Midbrain (tissue), 1 donor: ENCODE measurements at regions not wholly inside any gene's neighbourhood (a gene's known extent, or its start where the extent isn't known, plus 50 kb on each side); places are given as distances from the start of the nearest gene placed in this dataset.

Experiments used
- DNase-seq: peaks from one replicate; lab custom pipeline; 2025; lab: John Stamatoyannopoulos, UW

DNA sequence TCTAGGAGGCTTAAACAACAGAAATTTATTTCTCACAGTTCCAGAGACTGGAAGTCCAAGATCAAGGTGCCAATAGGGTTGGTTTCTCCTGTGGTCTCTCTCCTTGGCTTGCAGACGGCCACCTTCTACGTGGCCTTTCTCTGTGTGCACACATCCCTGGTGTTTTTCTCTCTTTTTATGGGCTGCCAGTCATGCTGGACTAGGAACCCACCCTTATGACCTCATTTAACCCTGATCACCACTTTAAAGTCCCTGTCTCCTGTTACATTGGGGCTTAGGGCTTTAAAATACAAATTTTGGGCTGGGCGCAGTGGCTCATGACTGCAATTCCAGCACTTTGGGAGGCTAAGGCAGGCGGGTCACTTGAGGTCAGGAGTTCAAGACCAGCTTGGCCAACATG lies 157.1 kb downstream of the TLE1 start:
- no peak for DNase-seq

DNA sequence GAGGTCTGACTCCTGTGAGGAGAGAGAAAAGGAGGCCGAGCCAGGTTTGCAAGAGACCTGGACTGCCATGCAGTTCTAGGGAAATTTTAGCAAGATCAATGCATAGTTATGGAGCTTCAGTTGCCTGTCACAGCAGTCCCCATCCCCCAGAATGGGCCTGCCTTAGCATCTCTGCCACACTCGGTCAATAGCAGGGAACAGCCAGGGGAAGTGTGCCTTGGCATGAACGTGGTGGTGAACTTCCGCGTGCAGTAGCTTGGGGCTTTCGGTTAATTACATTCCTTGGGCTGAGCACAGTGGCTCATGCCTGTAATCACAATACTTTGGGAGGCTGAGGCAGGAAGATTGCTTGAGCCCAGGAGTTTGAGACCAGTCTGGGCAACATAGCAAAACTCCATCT lies 157.8 kb downstream of the TLE1 start:
- DNase-seq: no peak

DNA sequence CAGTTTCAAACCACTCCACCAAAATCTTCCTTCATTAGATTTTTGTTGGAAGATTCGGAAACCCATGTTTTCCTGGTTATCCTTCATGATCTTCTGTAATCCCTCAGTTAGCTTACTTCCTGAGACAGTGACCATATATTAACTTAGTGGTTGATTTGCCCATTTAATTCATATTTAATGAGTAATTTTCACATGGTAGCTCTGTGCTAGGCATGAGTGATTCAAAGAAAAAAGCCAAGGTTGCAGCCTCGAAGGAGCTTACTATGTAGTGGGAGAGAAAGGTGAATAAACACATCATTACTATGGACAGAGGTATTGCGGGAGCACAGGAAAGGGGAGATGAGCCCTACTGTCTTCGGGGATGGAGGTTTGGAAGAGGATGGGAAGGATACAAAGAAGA lies 158.5 kb downstream of the TLE1 start:
- DNase-seq: no peak

DNA sequence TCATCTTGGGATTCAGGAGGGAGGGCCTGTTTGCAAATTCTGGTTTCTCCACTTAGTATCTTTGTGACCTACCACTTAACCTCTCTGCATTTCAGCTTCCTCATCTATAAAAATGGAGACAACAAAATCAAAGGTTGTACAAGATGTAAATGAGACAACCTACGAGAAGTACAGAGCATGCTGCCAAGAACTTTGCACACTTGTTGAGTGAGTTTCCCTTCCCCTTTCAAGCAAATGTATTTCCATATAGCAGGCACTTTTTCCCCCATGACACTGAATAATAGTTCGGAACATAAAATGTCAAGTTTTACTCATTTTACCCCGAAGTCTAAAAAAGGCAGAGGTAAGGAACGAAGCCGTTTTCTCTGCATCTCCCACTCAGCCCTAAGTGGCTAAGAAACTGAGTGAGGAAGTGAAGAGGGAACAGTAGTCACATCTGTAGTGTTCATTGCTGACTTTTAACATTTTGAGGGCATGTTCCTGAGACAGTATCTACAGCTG lies 159.0 kb downstream of the TLE1 start:
- no peak for DNase-seq

DNA sequence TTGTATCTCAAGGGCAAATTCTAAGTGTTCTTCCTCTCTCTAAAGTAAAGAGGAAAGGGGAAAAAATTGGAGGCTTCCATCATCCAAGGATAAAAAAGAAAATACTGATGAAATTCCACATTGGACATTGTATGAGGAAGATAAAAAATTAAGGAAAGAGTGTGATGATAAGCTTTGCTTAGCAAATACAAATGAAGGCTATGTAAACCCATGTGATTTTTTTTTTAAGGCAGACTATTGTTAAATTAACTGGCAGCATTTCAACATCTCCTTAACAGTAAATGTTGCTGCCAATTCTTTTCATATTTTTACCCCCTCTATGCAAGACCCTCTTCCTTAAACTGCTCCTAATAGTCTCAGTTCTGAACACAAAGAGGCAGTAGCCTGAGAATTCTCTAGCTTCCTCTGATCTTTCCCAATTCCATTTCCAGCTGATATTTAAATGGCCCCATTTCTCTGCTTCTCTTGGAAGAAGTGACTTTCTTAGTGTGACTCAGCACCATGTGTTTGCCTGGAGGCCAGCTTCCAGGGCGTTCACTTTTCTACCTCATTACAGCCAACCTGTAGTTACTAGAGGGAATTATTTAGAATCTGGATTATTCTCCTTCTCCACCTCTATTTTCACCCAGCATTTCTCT lies 159.7 kb downstream of the TLE1 start:
- DNase-seq: no peak

DNA sequence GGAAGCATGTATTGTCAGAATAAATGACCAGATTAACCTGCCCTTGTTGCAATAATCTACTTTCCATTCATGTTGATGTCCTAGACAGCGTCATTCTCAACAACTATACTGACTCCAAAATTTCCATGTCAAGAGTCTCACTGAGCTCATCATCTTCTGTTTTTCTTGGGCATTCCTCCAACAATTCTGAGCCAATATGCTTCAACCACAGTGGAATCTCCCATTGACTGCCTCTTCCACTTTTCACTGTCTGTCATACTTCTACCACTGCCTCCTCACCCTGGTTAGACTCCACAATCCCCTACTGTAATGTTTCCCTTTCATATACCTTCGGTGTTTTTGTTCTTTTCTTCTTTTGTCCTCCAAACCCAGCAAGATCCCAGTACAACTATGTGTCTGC lies 162.8 kb downstream of the TLE1 start:
- DNase-seq: no peak

DNA sequence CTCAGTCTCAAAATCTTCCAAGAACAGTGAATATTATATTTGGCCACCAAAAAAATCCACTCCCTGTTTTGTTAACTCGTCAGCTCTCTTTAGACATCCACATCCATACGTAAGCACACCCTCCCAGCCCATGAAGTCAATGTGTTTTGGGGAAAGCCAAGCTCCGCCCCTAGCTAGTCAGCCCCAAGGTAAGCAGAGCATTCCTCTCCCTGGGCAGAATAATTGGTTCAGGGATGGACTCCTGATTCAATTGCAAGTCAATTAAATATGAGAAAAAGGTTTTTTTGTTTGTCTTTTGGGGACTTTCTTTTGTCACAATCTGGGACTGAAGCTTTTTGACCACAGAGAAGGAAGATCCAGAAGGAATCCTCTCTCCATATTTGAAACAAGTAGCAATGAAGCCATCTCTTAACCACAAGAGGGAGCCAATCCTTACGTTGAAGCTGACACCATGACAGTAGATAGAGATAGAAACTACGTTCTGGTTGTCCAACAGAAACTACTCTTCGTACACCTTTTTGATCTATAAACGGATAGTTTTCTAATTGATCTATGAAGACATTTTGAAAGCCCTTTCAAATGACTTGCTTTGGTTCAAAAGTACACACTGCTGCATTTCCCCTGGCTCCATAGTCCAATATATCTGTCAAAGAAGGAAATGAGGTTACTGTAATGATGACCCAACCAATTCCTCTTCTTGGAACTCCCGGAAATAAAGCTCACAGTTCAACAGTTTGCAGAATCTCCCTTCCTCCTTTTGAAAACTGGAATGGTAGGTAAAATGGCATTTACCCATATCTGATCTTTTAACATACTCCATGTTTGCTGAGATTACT lies 166.4 kb downstream of the TLE1 start:
- peak; percentile 42 for DNase-seq

DNA sequence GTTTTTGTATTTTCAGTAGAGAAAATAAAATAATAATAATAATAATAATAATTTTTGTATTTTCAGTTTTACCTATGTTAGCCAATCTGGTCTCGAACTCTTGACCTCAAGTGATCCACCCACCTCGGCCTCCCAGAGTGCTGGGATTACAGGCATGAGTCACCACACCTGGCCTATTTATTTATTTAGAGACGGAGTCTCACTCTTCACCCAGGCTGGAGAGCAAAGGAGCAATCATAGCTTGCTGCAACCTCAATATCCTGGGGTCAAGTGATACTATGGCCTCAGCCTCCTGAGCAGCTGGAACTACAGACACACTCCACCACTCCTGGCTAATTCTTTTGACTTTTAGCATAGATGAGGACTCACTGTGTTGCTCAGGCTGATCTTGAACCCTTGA lies 167.5 kb downstream of the TLE1 start:
- DNase-seq: no peak

DNA sequence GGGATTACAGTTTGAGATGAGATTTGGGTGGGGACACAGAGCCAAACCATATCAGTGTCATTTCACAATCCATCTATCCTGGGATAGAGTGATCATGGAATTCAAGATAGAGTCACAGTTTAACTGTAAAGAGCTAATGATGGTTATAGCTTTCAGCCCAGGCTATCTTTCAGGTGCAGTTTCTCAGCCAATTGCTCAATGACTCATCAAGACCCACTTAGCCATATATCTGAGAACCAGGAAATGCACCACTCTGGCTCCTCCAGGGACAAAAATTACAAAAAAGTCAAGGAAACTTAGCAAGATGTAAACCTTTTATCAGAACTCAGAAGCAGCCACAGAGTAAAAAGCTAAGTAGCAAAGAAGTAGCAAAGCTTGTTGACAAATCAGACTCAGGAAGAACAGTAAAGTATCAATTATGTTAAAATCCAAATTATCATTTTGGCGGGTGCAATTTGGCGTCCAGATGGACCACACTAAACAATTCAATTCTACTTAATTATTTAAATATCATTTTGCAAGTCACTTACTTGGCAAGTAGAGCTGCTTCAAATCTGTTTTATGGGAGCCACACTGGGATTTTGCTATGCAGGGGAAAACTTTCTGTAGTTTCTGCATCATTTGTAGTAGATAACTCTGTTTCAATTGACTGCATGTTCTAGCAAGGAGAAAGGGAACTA lies 169.4 kb downstream of the TLE1 start:
- no peak for DNase-seq

DNA sequence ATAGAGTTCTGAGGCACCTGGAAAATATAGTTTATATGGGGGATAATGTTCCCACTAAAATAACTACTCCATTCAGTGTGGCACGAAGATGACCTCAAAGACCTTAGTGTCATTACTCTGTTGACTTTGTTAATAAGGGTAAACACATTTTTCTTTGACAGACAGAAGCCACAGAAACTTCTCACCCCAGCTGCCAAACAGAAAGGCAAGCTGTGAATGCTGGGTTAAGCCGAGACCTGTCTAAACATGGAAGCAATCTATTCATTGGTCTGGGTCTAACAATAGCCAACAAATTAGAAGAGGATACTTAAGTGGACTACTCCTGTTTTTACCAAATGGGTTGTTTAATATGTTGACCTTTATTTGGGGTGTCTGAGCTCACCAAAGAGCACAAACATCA lies 171.4 kb downstream of the TLE1 start:
- DNase-seq: no peak

DNA sequence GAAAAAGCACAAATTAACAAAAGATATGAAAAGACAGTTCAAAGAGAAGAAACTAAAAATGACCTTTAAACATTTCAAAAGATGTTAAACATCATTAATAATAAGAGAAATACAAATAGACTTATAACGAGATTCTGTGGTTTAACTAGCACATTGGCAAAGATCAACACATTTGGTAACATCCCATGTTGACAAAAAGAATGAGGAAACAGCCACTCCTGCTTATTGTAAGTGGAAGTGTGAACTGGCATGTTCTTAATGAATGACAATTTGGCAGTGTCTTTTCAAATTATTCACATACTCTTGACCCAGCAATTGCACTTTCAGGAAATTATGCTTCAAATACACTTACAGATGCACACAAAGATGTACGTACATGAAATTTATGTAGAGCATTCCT lies 176.3 kb downstream of the TLE1 start:
- DNase-seq: no peak

DNA sequence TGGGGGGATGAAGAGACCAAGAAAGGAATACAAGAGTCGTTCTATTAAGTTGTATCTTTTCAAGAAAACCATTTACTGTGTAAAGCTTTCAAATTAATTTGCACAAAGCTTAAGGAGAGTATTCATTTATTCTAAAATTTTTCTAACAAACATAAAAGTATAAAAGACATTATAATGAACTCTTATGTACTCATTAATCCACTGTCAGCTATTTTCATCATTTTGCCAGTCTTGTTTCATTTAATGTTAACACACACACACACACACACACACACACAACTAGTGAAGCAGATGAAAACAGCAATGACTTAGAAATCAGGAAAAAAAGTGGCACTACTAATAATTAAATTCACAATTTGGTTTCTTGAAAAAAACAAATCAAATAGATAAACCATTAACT lies 176.7 kb downstream of the TLE1 start:
- no peak for DNase-seq

DNA sequence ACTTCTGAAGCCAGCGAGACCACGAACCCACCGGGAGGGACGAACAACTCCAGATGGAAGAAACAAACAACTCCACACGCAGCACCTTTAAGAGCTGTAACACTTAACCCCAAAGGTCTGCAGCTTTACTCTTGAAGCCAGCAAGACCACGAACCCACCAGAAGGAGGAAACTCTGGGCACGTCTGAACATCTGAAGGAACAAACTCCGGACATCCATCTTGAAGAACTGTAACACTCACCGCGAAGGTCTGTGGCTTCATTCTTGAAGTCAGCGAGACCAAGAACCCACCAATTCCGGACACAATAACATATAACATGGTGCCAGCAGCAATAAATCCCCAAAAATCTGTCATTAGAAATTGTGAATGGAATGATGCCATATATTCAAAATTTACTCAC lies 180.9 kb downstream of the TLE1 start:
- no peak for DNase-seq

DNA sequence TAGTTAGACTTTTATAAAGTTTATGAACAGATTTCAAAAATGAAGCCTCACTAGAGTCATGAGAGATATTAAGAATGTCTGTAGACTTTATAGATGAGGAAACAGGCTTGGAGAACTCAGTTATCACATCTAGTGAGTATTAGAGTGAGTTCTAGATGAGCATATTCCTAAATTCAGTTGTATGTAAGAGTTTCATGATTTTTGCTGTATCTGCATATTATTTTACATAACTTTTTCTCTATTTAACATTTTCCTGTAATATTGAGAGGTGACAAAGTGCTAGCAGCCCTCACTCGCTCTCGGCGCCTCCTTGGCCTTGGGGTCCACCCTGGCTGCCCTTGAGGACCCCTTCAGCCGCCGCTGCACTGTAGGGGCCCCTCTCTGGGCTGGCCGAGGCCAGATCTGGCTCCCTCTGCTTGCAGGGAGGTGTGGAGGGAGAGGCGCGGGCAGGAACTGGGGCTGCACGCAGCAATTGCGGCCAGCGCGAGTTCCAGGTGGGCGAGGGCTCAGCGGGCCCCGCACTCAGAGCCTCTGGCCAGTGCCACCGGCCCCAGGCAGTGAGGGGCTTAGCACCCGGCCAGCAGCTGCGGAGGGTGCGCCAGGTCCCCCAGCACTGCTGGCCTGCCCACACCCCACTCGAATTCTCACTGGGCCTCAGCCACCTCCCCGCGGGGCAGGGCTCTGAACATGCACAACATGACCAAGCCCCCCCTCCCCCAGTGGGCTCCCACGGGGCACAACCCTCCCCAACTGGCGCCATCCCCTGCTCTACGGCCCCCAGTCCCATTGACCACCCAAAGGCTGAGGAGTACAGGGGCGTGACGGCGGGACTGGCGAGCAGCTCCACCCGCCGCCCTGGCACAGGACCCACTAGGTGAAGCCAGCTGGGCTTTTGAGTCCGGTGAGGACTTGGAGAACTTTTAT lies 182.1 kb downstream of the TLE1 start:
- no peak for DNase-seq

DNA sequence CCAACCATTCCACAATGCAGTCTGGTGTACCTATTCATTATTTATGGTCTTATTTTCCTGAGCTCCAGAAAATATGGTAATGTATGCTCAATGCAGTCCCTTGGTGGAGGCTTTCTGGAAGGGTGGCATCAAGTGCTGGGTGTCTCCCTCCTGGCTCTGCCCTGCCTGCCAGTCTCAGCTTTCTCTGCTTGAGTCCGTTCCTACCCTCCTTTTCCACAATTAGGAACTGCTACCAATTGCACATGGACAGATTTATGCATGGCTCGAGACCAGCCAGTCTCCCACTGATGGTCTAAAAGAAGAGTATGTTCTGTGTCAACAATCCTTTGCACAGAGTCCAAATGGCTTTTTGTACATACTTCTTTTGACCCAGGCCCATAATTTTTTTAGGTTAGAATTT lies 189.8 kb downstream of the TLE1 start:
- no peak for DNase-seq

DNA sequence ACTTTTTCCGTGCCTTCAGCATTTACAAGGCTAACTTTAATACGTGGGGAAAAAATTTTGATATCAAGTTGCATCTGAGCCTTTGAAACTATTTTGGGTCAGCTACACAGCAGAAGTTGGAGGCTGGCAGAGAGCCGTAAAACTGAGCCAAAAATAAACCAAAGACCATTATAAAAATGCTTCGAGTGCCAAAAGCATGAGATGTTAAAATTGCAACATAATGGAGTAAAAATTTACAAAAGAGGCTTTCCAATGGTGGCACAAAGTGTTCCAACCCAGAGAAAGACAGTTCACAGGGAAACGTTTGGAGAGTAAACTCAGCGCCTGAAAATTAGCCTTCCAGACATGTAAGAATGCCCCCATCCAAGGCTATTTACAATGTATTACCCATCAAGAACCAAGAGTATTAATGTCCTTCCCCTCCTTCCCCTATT lies 190.3 kb downstream of the TLE1 start:
- DNase-seq: no peak

DNA sequence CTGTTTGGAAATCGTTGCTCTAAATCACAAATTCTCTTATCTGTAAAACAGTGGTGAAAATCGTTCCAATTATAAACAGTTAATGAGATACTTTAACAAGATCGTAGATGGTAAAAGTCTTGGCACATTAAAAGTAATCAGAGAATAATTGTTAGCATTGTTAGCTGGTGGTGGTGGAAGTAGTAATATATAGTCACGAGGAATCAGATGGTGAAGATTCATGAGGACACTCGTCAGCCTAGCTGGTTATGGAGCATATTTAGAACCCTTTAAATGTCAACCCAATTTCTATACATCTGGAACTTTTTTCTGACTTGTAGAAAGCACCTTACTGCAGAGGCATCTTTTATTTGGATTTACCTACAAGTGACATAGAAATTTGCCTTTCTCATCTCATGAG lies 190.8 kb downstream of the TLE1 start:
- no peak for DNase-seq

DNA sequence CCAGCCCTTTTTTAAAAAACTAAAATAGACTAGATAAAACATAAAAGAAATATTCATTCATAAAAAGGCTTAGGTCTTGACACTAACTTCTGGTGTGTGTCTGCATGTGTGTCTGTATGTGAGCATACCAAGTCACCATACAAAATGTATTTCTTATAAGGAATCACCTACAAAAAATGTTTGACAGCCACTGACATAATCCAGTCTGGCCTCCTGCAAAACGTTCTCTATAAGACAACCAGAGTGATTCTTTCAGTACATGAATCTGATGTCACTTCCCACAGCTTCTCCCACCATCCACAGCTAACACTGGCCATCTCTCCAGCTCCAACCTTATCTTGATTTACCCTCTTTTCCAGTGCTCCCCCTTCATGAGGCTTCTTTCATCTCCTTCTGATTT lies 192.3 kb downstream of the TLE1 start:
- DNase-seq: no peak

DNA sequence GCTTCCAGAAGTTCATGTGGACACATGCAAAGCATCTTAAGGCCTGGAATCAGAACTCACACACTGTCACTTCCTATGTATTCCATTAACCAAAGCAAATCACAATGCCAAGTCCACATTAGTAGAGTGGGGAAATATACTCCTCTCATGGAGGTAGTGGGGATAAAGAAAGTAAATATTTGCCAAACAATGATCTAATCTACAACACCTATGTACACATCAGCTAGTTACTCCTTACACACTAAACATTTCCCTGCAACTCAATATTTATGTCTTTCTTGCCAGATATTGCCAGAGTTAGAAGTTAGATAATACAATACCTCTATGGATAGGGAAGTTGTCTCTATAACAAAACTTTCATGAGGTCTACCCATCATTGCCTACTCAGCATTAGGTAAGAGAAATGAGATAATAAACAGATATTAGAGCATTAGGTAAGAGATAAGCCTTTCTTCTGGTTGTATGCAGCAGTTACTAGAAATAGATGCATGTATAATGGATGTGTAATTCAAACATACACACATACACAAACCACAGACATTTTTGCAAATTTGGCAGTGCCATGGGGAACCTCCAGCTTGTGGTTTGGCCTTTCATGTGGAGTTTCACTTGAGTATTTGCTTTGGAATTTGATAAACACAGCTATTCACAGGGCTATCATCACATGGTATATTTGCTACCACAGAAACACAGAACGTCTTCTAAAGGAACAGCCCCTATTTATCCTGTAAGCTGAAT lies 196.5 kb downstream of the TLE1 start:
- DNase-seq: no peak

DNA sequence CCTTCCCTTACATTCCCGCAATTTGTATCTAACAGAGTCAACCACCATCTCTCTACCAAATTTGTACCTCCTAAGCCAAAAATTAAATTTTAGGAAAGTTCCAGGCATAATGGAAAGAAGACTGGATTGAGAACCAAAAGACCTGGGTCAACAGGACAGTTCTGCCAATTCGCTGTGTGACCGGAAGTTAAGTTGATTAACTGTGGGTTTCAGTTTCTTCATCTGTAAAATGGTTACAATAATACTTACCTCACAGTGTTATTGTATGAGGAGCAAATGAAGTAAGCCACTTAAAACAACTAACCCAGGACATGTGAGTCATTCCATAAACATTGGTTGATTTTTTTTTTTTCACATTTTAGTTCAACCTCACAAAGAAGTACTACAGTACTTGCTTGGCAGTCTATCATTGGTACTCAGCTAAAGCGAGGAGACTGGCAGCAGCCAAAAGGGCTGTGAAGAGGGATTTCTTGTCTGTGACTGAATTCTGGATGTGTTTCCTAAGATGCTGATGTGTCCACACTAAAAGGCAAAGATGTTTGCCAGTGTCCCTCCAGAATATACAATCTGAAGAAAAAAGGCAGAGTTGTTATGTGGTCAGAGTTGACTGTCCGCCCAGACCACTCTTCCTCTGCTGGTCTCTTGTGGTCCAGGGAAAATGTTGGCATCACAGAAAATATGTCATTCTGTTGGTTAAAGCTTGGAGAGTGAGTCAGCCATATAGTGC lies 198.6 kb downstream of the TLE1 start:
- DNase-seq: no peak

DNA sequence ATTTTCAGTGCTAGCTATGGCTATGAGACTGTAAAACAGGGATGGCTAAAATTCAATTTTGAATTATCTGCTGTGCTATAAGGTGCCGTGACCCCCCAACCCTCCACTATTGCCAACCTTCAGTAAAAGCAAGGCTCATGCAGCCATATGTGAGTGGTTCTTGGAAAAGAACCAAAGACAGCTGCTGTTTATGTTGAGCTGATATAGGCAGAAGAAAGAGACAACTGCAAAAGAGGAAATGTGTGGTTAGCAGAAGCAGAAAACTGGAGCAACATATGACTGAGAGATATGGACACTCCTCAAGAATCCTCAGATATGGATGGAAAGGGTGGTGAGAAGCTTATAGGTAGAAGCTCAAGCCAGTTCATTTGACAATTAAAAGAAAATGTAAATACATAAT lies 200.3 kb downstream of the TLE1 start:
- DNase-seq: no peak
